Fibroblast of skin of right biceps (primary cell): ENCODE measurements at regions not wholly inside any gene's neighbourhood (a gene's known extent, or its start where the extent isn't known, plus 50 kb on each side); places are given as distances from the start of the nearest gene placed in this dataset.
A peak's percentile ranks its signal among the peaks of the same experiment; 100 is the strongest.
"Not testable (repeated sequence)": the region's sequence is repeated elsewhere in the genome, so short reads cannot be mapped to it uniquely, and the experiment has no call there.

Source experiments
- DNase-seq: peaks from one replicate; pipeline ENCODE4 v3.0.0-alpha.2; 2013

GRCh38 chr3:20370273-20371063 lies 184.5 kb upstream of the SGO1 start:
- DNase-seq: not testable (repeated sequence)

- no peak for DNase-seq
Observed at GRCh38 chr3:20361000-20361399, 175.0 kb upstream of the SGO1 start.

GRCh38 chr3:20353286-20353685 lies 167.3 kb upstream of the SGO1 start:
- no peak for DNase-seq

GRCh38 chr3:20352546-20353179 lies 166.7 kb upstream of the SGO1 start:
- peak; percentile 10 for DNase-seq

GRCh38 chr3:20350449-20350848 lies 164.4 kb upstream of the SGO1 start:
- DNase-seq: no peak

- no peak for DNase-seq
Observed at GRCh38 chr3:20346916-20347315, 160.9 kb upstream of the SGO1 start.

- no peak for DNase-seq
Observed at GRCh38 chr3:20346369-20346768, 160.4 kb upstream of the SGO1 start.

GRCh38 chr3:20344400-20344959 lies 158.5 kb upstream of the SGO1 start:
- DNase-seq: no peak

- no peak for DNase-seq
Observed at GRCh38 chr3:20343790-20344189, 157.8 kb upstream of the SGO1 start.

GRCh38 chr3:20340324-20340928 lies 154.4 kb upstream of the SGO1 start:
- DNase-seq: peak; percentile 71

- DNase-seq: no peak
Observed at GRCh38 chr3:20336572-20336971, 150.6 kb upstream of the SGO1 start.

- DNase-seq: no peak
Observed at GRCh38 chr3:20334842-20335241, 148.8 kb upstream of the SGO1 start.

- no peak for DNase-seq
Observed at GRCh38 chr3:20327889-20328288, 141.9 kb upstream of the SGO1 start.

- peak; percentile 8 for DNase-seq
Observed at GRCh38 chr3:20326541-20326940, 140.5 kb upstream of the SGO1 start.

- no peak for DNase-seq
Observed at GRCh38 chr3:20325563-20325962, 139.6 kb upstream of the SGO1 start.

GRCh38 chr3:20324664-20325478 lies 138.9 kb upstream of the SGO1 start:
- no peak for DNase-seq

GRCh38 chr3:20323307-20323927 lies 137.4 kb upstream of the SGO1 start:
- no peak for DNase-seq

GRCh38 chr3:20322085-20322484 lies 136.1 kb upstream of the SGO1 start:
- no peak for DNase-seq

GRCh38 chr3:20321391-20322047 lies 135.5 kb upstream of the SGO1 start:
- no peak for DNase-seq

GRCh38 chr3:20320489-20320888 lies 134.5 kb upstream of the SGO1 start:
- no peak for DNase-seq

GRCh38 chr3:20319551-20319950 lies 133.5 kb upstream of the SGO1 start:
- no peak for DNase-seq

- no peak for DNase-seq
Observed at GRCh38 chr3:20317616-20318015, 131.6 kb upstream of the SGO1 start.
